Activated CD8-positive, alpha-beta memory T cell treated with anti-CD3 and anti-CD28 coated beads for 24 hours (primary cell): ENCODE measurements at regions not wholly inside any gene's neighbourhood (a gene's known extent, or its start where the extent isn't known, plus 50 kb on each side); places are given as distances from the start of the nearest gene placed in this dataset.

ENCODE experiments used
- DNase-seq: peaks from one replicate; pipeline ENCODE4 v3.0.0-alpha.2; 2020

- no peak for DNase-seq
Measured at GRCh38 chr1:219397511-219397910, 215.4 kb downstream of the ZC3H11B start.

DNA sequence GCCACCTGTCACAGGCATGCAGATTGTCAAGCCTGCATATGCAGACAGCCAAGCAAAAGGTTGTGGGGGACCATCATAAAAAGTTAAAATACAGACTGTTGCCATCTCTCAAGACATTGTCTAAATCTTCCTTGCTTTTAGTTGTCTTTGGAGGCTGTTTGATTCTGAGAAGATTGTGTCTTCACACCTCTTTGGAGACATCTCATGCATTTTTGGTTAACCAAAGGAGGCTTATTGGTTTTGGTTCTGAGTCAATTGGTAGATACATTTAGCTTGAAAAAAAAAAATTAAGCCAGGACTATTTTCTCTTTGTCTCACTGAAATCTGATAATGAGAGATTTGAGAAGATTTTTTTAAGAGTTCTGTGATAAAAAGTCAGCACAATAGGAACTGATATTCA, 217.6 kb downstream of the LYPLAL1 start:
- DNase-seq = no peak

GRCh38 chr1:219387211-219387610, 213.5 kb downstream of the LYPLAL1 start:
- DNase-seq = no peak

GRCh38 chr1:219385787-219386427, 212.2 kb downstream of the LYPLAL1 start:
- peak; percentile 57 for DNase-seq

DNA sequence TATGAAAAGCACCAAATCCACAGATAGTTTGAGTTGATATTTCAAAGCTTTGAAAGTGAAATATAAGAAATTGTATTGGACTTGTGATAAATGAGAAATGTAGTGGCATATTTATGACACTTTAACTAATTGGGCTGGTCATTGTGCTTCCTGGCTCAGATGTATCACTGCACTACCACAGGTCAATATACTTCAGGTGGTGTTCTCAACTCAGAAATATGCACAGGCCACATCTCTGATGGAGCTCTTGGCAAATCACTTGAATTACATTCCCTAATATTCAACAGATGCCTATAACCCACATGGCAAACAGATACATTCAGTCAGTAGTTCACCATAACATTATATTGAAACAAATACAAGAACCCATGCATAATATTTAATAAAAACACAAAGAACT, 209.6 kb downstream of the LYPLAL1 start:
- no peak for DNase-seq

DNA sequence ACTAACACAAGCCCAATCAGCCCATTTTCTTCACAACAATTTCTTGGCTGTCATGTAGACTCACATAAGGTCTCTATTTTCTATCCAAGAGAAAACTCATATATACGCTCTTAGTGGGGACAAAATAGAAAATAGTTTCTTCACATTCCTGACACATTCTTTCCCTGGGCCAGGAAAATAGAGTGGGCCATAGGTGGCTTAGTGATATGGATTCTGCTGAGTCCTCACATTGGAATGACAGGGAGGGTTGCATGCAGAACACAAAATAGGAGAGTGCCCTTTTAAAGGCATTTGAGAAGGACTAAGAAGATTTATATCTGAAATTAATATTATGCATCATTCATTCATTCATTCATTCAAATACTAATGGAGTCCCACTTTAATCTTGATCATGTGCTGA, 207.7 kb downstream of the LYPLAL1 start:
- no peak for DNase-seq

GRCh38 chr1:219380463-219380862, 206.8 kb downstream of the LYPLAL1 start:
- DNase-seq = no peak

DNA sequence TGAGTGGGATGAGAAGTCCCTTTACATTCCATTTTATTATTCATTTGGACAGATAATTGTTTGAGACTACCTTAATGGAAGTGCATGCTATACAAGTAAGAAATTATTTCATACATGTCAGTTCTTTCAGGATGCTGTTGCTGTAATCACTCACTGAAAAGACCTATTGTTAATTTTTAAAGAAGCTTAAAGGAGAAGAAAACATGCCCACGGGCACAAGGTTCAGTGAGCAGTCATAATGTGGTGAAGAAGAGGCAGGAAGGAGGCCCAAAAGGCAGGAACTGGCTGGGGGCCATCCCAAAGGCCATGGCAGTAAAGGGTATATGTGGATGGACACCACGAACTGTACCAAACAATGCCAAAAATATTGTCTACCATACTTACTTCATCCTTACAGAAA, 206.0 kb downstream of the LYPLAL1 start:
- no peak for DNase-seq

DNA sequence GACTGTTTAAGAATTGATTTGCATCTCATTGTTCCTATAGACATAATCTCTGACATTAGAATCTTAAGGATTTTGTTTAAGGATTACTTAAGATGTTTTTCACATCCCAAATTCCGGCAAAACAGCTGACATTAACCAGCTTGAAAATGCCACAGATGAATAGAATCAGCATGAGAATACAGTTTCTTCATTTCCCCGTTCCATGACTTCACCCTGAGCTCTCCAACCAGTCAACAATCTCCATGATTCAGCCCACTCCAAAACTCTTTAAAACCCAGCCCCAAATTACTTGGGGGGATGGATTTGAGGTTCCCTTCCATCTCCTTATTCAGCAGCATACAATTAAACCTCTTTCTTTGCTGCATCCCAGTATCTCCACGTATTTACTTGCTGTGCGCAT, 201.0 kb downstream of the LYPLAL1 start:
- no peak for DNase-seq

DNA sequence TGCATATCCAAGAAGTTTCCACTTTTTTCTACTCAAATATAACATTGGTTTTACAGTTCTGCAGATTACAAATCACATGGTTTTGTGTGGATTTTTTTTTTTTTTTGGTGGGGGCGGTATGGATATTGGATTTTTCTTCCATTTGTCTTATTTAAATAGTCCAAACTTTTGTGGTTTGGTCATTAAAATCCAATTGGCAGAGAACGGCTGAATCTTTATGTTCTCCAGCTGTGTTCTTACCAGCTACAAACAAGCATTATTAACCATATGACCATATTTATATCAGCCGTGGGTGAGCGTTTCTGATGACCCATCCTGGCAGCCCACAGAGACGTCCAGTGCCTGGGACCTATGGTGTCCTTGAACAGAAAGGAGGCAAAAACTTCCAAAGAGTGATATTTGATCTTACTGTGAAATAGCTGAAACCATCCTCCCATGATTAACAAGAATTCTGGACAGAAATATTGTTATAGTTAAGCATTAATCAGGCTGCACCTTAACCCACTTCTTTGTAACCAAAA, 200.4 kb downstream of the LYPLAL1 start:
- DNase-seq = no peak

DNA sequence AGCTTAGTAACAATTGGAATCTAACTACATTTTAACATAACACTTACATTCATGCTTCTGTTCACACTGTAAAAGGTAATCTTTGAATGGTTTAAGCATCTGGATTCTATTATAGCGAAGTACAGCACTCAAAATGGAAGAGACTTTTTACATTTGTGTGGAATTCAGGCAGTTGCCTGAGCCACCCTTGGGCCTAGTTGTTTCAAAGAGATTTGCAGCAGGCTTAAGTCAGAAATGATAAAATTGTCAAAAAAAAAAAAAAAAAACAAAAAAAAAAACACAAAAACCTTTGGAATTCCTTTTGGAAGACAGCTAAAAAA, 199.9 kb downstream of the LYPLAL1 start:
- no peak for DNase-seq

DNA sequence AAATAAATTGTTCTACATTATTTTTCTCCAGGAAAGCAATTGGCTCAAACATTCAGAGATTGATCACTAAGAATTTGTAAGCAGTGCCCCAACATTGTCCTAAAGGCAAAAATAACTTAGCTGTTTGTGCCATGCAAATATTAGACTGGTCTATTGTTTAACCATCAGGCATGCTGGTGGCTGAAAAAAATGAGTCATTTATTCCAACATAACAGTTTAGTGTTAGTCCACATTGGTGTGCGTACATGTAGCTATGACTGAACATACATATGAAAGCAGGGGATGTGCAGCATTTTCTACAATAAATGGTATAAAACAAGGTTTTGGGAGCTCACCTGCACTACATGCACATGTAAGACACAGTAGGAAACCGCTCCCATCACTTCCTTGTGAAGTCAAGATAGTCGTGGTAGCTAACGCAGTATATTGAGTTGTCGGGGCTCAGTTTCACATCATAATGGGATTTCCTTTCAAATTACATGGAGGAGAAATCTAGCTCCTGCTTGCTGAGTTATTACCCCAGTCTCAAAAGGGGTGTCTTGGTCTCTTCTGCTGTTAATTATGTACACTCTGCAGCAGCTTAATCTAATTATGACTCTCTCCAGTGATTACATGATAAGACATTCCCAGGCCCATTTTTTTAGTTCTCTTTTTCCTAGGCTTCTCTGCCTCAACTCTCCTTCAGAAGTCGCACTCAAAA, 199.4 kb downstream of the LYPLAL1 start:
- no peak for DNase-seq

DNA sequence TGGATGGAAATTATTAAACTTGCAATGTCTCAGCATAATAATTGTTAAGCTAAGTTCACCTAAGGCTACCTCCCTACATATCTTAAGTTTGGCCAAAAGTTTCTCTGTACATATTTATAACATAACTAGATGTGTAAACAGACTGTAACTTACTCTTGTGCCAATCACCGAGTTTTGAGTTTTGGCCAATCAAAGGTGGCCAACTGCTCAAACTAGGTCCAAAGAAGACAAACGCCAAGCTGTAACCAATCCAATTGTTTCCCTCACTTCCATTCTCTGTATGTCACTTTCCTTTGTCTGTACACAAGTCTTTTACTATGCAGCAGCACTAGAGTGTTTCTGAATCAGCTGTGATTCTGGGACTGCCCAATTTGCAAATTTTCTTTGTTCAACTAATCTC, 197.8 kb downstream of the LYPLAL1 start:
- no peak for DNase-seq

DNA sequence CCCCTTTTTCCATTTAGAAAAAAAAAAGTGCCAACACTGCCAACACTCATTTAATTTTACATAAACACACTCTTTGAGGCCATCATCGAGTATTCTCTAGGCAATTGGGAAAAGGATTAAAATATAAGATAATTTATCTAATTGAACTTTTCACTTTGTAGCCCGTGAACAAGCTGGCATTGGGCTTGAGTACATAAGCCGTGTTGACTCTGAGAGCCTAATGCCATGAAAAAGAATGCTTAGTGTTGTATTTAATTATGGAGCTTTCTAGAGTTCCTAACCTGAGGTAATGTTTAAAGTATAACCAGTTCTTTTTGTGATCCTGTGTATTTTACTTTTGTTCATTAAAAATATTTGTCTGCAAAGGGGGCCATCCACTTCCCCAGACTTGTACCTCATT, 193.8 kb downstream of the LYPLAL1 start:
- DNase-seq = no peak

- DNase-seq = no peak
Measured at GRCh38 chr1:219365451-219365850, 191.8 kb downstream of the LYPLAL1 start.

- DNase-seq = no peak
Measured at GRCh38 chr1:219362702-219363101, 189.0 kb downstream of the LYPLAL1 start.

DNA sequence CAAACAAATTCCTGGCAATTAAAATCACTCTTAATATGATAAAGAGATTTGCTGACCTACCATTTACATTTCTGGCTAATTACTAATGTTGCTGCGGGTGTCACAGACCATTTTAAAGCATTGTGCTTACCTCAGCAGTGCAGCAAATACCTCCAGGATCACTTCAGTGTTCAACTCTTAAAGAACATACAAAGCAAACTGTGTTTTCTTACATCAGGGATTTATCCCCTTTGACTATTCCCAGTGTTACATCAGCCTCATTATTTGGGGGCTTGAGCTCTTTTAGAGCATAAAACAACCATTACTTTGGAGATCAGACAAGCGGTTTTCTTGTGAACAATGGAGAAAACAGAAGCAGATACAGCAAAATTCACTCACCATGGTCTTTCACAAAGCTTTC, 185.4 kb downstream of the LYPLAL1 start:
- no peak for DNase-seq

DNA sequence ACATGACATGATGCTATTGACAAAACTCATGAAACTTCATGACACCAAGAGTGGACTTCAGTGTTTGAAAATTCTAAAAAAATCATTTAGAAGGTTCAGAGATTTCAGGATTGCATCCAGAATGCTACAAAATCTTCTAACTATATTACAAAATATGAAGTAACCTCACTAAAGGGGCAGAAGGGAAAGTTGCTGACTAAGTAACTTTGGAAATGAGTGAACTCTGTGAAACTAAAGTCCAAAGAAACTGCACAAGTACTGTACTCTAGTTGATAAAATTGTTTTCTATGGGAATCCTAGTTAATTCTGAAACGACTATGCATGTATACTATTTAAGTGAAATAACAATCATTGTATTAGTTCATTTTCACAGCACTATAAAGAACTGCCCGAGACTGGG, 184.4 kb downstream of the LYPLAL1 start:
- no peak for DNase-seq

- no peak for DNase-seq
Measured at GRCh38 chr1:219354962-219355361, 181.3 kb downstream of the LYPLAL1 start.

DNA sequence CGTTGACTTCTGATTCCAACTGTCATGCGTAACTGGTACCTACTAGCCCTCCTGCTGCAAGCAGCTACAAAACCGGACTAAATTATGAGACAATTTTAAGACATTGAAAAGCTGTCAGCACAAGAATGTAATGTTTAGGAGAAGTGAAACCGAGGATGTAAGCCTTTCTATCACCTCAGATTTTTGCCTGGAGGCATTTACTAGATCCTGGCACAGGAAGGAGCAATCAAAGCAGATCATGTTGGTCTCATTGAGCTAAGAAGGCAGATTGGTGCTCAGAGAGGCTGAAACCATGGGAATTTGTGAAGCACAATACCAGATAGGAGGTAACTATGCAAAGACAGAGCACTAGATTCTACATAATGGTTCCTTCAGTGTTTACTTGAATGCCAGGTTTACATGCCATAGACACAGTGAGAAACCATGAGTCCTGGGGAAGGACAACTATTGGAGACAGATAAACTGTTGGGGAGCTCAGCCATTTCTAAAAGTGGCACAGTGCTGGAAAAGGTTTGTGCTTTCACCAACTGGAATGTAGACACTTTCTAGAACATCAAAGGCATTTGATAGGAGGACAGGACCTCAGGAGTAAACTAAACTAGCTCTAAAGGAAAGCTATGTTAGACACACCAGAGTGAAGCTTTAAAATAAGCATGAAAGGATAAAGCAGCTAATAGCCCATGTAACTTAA, 179.4 kb downstream of the LYPLAL1 start:
- no peak for DNase-seq

DNA sequence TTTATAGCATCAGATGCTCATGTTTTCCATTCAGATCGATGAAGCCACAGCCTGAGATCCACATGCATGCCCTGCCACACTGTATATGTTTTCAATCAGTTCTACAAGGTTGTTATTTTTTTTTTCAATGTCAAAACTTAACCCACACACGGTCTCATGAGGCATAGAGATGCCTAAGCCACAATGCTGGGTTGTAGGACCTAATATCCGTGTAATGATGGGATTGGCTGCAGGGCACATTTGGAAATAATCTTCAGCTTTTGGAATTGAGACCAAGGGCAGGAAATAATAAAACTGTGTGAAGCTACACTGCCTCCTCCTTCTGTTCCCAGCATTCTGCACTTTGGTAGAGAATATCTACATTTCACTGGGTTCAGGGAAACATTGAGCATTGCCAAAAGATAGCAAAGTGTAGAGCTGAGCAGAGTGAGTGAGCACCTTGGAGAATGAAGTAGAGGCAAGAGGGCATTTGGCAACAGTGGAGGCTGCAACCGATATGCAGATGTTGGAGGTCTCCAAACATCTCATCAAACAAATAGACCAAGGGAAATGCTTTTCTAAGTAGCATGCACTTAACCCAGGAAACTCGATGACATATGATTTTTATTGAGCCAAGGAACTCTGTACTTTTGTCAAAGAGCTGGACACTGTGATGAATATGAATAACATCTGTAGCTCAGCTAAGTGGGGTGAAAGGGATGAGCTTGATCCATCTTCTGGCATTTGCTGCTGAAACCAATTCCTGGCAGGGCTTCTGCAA, 176.7 kb downstream of the LYPLAL1 start:
- no peak for DNase-seq

DNA sequence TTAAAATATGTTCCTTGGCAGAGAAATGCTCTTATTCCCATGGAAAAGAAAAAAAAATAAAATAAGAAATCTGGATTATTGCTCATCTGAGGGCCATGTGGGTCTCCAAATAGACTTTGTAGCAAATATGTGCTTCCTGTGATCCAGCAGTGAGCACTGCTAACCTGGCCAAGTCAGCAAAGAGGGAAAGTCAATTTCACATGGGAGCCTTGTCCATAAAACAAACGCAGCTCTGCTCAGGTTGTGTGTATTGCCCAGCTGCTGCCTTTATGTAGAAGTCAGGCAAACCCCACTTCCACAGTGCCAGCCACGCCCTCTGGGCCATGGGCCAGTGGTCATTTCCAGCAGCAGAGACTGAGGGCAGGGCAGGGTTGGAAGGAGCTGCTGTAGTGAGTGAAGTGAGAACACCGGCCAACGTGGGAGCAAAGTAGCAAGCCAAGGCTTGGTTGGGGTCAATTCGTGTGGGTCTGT, 174.3 kb downstream of the LYPLAL1 start:
- no peak for DNase-seq

DNA sequence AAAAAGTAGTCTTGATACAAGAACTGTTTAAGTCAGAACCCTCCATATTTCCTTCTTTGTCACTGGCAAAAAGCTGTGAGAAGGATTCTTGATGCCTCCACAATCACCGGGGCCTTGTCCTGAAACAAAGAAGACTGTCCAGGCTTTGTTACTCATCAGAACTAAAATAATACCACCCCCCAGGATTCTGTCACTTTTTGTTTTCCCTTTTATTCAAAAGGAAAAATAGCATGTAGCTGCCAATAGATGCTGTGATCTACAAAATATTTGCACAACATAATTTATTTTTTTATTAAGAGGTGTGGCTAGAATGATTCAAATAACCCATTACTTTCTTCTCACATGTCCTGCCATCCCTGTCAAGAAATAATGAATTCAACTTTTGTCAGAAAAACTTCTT, 173.7 kb downstream of the LYPLAL1 start:
- no peak for DNase-seq
